WTC11 (cell line): ENCODE measurements at regions not wholly inside any gene's neighbourhood (a gene's known extent, or its start where the extent isn't known, plus 50 kb on each side); places are given as distances from the start of the nearest gene placed in this dataset.

Experiments used
- NR2C2 ChIP-seq: sonication (generic); formaldehyde crosslinking; IDR thresholded peaks from 2 replicates; pipeline ENCODE4 v1.8.0; 2022; ENCODE audit warnings: mild to moderate bottlenecking, missing genetic modification reagents
- USF2 ChIP-seq: sonication (generic); formaldehyde crosslinking; IDR thresholded peaks from 2 replicates; pipeline ENCODE4 v1.8.1; 2023; ENCODE audit warnings: mild to moderate bottlenecking, missing genetic modification reagents, moderate library complexity
- TF ChIP-seq, protein P1 (sequence below): fragments of 200-600 bp; IDR thresholded peaks from 2 replicates; pipeline ENCODE4 v1.8.0; 2022; ENCODE audit warnings: antibody characterized with exemption

- TF ChIP-seq USF2: no peak
- TF ChIP-seq, protein P1, sequence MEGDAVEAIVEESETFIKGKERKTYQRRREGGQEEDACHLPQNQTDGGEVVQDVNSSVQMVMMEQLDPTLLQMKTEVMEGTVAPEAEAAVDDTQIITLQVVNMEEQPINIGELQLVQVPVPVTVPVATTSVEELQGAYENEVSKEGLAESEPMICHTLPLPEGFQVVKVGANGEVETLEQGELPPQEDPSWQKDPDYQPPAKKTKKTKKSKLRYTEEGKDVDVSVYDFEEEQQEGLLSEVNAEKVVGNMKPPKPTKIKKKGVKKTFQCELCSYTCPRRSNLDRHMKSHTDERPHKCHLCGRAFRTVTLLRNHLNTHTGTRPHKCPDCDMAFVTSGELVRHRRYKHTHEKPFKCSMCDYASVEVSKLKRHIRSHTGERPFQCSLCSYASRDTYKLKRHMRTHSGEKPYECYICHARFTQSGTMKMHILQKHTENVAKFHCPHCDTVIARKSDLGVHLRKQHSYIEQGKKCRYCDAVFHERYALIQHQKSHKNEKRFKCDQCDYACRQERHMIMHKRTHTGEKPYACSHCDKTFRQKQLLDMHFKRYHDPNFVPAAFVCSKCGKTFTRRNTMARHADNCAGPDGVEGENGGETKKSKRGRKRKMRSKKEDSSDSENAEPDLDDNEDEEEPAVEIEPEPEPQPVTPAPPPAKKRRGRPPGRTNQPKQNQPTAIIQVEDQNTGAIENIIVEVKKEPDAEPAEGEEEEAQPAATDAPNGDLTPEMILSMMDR: no peak
- no peak for TF ChIP-seq NR2C2 (CRISPR knock-in tag)
Observed at GRCh38 chr7:85475476-85475875, 288.6 kb upstream of the SEMA3D start.
